Endothelial cell of umbilical vein (primary cell): ENCODE measurements at regions not wholly inside any gene's neighbourhood (a gene's known extent, or its start where the extent isn't known, plus 50 kb on each side); places are given as distances from the start of the nearest gene placed in this dataset.

Source experiments
- CTCF ChIP-seq, 2 donors: IDR thresholded peaks; 1 replicate in 1 of 2; 2 replicates in 1 of 2; pipeline ENCODE4 v1.5.1; 2011; ENCODE audit warnings: low read length in 2 of 2, mild to moderate bottlenecking in 2 of 2, moderate library complexity in 2 of 2, control low read depth in 1 of 2, inconsistent platforms in 1 of 2, low read depth in 1 of 2; ENCODE audit not compliant: insufficient read depth in 1 of 2; ENCODE audit errors: extremely low read depth in 1 of 2
- EZH2 ChIP-seq: IDR thresholded peaks from 2 replicates; pipeline ENCODE4 v1.6.1; 2012; ENCODE audit warnings: borderline replicate concordance, low read depth, mild to moderate bottlenecking, moderate library complexity, low read length, inconsistent platforms; ENCODE audit not compliant: severe bottlenecking
- POLR2A ChIP-seq: IDR thresholded peaks from 2 replicates; pipeline ENCODE4 v1.6.1; 2012; ENCODE audit warnings: low read depth, mild to moderate bottlenecking, control low read depth, low read length

GRCh38 chr2:16302431-16303272, 362.3 kb downstream of the MYCN start:
- TF ChIP-seq CTCF (IDR thresholded peaks at IDR 0.05; ENCODE audit: extremely low read depth in 1 of 2, insufficient read depth in 1 of 2, low read depth in 1 of 2, low read length in 2 of 2) (no peak), EZH2 (no peak), POLR2A (no peak)
